H4 (cell line): ENCODE measurements at regions not wholly inside any gene's neighbourhood (a gene's known extent, or its start where the extent isn't known, plus 50 kb on each side); places are given as distances from the start of the nearest gene placed in this dataset.

Experiments
- DNase-seq: peaks from one replicate; pipeline ENCODE4 v3.0.0-alpha.2; 2015; ENCODE audit warnings: low spot score

DNA sequence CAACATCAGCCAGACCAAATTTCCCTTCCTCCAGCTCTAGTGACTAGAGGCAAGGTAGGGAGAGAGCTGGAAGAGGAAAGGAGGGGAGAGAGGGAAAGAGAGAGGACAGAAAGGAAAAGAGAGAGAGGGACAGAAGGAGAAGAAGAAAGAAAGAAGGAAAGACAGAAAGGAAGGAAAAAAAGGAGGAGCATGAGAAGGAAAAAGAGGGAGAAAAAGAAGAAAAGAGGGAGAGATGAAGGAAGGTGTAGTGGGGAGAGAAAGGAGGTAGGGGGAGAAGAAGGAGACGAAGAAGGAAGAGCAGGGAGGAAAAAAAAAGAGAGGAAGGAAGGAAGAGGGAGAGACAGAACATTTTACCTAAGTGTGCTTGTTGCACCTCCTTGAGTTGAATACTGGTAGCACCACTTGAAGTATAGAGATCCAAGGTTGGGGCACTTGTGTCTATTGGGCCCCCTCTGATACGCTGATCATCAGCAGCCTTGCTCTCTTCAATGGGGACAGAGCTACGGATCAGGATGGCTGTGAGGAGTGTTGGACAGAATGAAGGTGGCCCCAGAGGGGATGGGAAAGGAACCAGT is 232.5 kb downstream of the SUDS3 start:
- no peak for DNase-seq

DNA sequence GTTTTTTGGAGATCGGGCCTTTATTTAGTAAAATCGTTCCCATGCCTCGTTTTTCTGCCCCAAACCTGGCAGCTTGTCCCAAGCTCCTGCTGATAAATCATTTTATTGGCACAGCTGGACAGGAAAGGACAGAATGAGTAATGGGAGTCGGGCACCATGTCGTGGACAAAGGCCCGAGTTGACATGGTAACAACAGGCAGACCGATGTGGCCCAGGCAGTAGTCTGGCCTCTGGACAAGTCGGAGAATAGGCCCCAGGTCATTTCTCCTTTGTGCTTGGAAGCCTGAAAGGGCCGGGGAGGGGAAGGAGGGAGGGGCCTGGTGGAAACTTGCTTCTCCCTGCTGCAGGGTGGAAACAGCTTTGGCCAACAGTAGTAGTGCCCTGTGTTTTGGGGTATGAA is 234.9 kb downstream of the SUDS3 start:
- DNase-seq = no peak

DNA sequence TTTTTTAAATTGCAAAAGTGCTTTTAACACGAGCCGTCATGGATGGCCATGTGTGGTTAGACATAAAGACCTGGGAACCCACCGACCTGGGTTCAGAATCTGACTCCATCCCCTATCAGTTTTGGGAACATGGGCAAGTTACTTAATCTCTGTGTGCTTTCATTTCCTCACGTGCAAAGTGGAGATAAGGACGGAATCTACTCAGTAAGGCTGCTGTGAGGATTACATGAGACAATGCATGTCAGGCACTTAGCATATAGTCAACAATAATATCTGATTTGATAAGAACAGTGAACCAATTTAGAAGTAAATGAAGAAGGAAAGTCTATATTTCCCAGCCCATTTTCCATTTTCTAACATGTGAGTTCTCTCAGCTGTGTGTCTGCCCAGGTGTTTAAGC is 235.4 kb downstream of the SUDS3 start:
- no peak for DNase-seq

DNA sequence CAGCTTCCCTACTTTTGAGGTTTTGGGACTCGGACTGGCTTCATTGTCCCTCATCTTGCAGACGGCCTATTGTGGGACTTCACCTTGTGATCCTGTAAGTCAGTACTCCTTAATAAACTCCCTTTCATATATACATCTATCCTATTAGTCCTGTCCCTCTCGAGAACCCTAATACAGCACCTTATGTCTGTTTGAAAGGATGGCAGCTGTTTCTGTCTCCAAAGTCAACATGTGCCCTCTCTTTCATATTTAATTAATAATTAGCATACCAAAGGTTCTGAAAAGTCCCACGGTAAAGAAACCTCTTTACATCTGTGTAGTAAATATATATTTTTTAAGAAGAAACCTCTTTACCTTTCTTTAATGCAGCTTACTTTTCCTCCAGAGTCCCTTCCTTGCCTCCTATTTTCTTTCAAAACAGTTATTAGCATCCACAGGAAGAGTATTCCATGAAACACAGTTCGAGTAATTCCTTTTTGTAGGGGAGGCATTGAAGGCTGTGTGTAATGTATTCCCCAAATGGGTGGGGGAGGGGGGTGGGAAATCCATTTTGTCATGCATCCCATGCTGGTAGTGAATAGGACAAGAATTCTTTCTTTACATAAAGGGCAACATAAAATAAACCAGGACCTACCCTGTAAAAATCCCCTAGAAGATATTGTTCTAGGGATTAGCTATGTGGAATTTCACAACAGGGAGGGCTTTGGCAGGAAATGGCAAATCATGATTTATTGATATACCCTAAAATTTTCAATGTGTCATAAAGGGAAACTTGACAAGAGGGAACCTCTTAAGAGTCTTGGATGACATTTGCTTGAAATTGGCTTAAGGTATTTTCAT is 241.5 kb downstream of the SUDS3 start:
- no peak for DNase-seq

DNA sequence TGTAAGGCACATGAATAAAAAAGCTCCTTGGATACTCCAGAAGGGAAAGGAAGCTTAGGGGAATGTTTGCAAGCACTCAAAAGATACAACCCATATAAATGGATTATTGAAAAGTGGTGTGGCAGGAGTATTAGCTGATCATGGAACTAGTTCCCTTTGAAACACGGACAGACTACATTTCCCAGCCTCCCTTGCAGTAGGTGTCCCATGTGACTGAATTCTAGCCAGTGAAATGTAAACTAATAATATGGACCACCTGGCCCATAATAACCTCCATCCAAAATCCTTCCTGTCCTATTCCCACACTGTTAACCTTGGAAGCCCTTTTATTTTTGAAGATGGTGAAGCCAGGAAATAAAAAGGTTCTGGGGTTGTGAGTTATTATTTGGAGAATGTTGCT is 242.3 kb downstream of the SUDS3 start:
- no peak for DNase-seq

DNA sequence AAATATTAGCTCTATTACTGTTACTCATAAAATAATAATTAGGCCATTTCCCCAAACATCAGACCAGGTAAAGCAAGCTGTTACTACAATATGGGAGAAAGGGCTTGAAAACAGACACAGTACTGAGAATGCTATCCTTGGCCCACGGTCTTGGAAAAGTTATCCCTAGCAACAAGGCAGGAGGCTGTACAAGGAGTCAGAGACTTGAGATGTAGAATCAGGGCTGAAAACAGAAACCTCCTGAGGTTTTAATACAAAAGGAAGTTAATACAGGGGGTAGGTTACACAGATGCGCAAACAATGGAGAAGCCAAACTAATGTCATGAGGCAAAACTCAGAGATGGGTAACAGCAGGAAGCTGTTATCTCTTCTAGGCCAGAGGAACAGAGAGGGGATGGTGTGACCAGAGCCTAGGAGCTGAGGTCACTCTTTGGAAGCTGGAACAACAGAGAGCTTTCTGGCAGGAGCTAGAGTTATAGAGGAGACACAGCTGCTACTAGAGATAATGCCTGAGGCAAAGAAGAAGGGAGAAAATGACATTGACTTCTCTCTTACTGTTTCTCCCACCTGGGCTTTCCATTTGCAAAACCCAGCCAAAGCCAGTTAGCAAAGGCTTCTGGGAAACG is 248.8 kb downstream of the SUDS3 start:
- no peak for DNase-seq

DNA sequence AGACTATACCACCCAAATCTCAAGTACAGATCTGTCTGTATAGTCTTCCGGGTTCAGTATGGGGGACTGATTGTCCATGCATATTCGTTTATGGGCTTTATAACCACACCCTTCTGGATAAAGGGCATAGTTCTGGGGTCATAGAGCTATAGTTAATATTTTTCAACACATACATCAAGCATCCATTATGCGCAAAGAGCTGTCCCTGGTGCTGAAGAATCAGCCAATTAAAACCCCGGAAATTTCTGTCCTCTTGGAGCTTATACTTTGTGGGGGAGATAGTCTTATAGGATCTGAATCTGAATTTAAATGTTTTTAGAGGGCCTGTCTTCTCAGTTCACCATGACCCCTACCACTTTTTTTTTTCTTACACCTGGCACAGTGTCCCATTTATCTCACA is 256.7 kb downstream of the SUDS3 start:
- no peak for DNase-seq

DNA sequence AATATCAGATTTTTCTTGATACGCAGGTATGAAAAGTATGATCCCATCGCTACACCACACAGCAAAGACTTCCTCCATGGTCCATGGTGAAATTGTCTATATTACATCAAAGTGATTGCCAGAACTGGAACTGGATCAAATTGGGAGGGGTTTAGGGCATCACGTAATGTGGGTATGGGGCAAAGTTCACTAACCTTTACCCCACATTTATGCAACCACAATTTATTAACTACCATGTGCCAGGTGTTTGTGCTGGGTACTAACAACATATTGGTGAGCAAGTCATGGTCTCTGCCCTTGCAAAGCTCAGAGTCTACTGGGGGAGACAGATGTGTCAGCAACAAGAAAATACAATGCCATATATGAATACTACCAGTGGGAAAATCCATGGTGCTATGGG is 258.9 kb downstream of the SUDS3 start:
- no peak for DNase-seq

DNA sequence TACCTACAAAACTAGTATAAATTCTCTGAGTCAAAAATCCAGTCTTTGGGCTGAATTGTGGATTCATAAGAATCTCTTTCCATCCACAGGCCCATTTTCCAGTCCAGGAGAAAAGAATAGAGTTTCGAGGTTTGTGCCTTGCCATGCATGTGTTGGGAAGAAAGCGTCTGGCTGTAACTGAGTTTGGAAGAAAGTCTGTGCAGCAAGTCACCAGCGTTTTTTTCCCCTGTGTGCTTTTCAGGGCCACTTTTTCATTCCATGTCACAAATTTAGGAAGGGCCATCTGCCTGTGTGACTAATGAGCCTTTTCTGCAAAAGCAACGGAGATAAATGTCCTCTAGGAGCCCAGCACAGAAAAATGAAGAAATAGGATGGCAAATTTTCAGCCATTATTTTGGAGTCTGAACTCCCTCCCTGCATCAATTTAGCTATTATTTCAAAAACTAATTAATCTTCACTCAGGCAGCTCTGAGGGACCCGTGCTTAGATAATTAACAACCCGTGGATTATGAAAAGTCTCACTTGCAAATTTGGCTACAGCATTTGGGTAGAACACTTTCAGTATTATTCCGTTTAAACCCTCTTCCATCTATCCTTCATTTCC is 261.5 kb downstream of the SUDS3 start:
- DNase-seq = no peak

DNA sequence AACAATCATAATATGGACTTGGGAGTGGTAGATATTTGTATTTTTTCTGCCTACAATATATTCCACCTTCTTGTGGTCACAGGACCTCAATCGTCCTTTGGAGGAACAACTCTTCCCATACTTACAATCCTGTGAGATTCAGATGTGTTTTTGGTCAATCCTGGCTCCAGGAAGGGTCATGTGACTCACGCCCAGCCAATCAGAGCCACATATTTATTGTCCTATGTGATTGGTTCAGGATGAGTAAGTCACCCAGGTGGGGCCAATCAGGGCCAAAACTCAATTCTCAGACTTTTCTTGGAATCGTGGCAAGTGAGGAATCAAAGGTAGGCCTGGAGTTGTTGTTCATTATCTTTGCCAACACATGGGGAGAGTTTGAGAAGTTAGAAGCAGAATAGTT is 264.9 kb downstream of the SUDS3 start:
- DNase-seq = no peak

DNA sequence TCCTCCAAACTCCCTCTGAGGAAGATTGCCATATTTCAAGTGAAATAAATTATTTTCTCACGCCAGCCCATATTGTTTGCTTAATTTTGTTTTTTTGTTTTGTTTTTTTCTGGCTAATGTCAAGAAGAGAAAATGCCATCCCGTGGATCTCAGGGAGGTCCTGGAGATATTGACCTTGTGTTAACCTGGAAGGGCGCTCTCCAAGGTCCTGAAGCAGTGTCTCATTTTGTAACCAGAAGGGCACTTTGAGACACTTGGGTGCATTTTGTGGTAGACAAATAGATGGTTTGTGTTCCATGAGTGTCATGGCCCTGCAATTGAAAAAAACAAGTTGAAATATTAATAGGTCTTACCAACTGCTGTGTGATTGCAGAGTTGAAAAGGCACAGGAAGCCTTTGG is 268.9 kb downstream of the SUDS3 start:
- DNase-seq = no peak

DNA sequence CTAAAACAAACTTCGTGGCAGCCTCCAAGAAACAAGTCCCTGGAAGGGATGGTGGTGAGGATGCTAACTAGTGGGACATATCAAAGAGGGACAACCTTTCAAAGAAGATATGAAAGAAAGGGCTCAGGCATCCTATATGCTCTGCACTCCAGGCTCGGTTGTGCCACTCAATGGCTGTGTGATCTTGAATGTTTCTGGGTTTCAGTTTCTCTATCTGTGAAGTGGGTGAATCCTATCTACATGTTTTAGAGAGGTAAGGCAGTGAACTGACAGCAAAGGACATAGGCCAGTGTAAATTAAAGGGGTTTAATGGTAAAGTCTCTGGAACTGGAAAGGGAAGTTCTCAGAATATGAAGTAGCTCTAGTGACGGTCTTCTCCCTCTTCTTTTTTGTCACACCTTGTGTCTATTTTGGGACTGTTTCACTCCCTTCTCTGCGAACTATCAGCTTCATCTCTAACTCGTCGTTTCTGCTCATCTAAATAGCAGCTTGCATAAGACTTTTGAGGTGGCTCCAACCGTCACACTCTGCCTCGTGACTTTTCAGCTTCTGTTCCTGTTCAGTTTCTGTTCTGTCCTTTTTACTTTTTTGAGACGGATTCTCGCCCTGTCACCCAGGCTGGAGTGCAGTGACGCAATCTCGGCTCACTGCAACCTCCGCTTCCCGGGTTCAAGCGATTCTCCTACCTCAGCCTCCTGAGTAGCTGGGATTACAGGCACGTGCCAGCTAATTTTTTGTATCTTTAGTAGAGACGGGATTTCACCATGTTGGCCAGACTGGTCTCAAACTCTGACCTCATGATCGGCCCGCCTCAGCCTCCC is 273.6 kb downstream of the SUDS3 start:
- no peak for DNase-seq

DNA sequence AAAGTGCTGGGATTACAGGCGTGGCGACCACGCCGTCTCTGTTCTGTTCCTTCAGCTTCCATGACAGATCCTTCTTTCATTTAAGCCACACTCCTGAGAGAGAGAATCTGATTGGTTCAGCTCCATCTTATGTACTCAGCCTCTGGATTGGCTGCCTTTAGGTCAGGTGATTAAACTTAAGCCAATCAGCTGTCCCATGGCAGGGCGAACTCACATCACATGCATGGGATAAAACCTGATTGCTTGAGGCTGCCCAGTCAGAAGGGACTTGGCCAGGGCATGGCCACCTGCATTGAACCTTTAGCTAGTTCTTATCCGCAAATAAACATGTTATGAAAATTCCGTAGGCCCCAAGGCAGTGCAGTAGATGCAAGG is 274.2 kb downstream of the SUDS3 start:
- no peak for DNase-seq

DNA sequence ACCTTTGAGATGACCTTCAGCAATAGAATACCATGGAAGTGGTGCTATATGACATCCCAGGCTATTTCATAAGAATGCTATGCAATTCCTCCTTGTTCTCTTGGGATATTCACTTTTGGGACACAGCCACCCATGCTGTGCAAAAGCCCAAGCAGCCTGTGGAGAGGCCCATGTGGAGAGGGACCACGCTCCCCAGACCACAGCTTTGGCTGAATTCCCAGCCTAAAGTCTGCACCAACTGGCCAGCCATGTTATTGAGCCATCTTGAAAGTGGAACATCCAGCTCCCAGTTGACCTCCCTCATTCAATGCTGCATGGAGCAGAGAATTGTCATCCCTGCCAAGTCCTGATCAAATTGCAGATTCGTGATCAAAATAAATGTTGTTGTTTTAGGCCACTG is 275.1 kb downstream of the SUDS3 start:
- DNase-seq = no peak

DNA sequence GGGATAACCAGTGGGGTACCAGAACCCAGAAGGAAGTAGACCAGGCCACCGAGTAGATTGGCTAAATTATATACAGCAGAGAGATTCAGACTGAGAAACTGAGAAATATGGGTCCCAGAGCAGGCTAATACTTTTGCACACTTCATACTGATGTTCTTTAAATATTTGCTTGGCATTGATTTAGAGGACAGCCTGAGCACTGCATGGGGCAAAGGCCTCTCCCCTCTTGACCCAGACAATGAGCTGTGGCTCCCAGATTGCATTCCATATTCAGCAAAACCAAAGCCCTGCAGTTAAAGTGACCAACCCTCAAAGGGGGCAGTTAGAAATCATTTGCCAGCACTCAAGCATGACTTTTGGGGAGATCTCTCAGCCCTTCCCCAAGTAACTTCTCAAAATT is 279.2 kb downstream of the SUDS3 start:
- no peak for DNase-seq

DNA sequence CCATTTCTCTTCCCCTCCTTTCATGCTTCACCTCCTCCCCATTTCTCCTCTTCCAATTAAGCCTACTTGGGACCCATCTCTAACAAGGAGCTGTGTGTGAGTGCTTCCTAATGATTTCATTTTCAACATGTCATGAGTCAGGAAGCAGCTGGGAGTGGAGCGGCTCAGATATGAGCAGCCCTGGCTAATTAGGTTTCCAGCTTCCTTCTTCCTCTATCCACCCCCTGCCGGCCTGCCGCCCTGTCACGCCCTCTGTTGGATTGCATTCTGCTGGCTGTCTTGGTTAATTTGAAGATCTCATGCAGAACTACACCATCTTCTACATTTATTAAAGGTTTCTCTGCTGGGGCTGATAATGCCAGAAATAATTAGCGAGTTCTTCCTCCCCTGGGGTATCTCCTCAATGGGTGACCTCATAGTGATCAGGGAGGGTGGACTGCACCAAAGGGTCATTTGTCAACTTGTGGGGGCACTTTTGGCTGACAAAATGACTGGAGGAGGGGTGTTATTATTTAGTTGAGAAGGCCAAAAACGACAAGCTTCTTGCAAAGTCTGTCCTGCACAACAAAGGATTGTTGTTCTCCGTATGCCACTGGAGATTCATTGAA is 300.9 kb upstream of the SRRM4 start:
- DNase-seq = no peak

DNA sequence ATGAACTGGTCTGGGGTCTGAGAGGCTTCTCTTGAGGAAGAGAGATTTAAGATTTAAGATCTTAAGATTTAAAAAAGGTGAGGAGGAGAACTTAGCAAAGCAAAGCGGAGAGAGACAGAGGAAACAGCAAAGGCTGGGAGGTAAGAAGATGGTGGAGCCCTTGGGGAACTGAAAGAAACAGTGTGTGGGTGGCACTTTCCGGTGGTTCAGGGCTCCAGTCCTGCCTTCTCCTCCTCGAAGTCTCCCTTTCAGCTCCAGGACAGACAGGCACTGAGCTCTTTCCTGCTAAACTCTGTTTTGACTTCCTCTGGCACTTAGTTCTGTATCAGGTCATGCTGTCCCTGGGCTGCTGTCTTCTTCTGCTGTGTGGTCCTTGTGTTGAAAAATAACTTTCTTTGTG is 298.7 kb upstream of the SRRM4 start:
- no peak for DNase-seq

DNA sequence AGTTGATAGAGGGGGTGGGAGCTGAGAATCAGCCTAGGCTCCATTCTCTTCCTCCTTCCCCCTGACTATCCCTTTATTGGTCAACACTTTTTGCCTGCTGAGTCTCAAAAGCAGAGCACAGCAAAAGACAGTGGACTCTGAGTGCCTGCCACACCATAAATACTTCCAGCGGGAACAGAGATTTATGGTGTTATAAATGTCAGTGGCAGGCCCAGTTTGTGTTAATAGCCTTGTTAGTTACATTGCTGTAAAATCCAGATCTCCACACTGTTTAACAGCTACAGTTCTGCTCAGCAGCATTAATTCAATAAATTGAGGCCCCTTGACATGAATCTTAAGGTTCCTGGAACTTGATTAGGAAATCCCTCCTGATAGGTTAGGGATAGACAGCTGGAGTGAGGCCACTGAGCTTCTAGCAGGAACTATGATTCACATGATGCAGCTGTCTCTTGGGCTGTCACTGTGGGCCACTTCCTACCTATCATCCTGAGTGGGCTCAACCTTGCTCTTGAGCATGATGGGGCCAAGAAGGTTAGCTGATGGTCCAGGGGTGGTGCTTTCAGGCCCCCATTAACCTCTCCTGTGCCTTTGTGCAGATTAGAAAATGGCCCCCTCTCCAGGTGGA is 295.2 kb upstream of the SRRM4 start:
- DNase-seq = no peak

DNA sequence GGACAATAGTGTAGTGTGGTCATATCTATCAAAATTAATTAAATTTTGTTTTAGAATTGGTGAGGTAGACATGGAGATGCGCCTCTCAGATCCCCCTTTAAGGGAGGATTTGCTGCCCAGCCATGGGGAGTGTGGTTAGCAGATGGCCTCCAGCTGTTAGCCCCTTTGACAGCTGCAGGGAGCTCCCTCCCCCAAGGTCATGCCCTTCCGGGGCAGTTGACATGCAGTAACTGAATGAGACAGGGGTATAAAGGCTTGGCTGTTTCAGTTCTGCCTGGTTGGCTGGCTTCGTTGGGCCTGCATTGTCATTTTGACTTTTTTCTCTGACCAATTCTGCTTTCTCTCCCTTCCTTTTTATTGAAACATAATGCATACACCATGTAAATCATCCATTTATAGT is 291.5 kb upstream of the SRRM4 start:
- no peak for DNase-seq

DNA sequence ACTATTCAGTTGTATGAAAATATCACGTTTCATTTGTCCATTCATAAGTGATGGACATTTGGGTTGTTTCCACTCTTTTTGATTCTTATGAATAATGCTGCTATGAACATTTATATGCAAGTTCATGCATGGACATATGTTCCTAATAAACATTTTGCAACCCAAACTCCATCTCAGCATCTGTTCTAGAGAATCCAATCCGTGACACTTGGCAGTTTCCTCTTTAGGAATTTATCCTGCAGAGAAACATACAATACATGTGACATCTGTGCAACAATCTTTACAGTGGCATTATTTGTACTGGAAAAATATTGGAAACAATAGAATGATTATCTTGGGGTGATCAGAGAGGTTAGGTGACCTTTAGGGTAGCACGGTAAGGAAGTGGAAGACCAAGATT is 290.8 kb upstream of the SRRM4 start:
- no peak for DNase-seq

DNA sequence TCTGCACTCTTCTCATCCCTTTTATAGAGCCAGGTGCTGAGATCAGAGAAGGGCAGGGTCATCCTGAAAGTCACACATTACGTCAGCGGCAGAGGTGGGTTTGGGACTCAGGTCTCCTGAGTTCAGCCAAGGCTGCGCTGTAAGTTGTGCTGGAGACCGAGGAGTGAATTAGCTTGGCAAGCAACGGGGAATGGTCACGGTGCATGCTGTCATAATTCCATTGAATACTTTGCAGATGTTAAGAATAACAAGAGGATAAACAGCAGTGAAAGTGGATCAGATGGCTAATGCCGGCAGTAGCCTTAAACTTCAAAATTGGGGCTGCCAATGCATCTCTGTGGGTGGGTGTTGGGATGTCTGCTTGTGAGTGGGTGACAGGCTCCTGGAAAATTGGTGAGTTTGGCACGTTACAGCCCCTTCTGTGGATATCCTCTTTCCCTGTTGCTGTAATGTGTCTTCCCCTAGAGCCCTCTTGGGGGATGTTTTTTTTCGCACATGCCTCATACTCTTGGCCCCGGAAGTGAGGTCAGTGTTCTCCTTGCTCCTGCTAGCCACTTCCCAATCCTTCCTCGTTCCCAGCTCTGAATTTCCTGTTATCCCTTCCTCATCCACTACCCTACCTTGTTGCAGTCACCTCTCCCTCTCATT is 287.1 kb upstream of the SRRM4 start:
- no peak for DNase-seq
